ENCODE measurements at regions not wholly inside any gene's neighbourhood (a gene's known extent, or its start where the extent isn't known, plus 50 kb on each side); places are given as distances from the start of the nearest gene placed in this dataset.

- TF ChIP-seq POLR2AphosphoS5 (IDR thresholded peaks at IDR 0.05; ENCODE audit: insufficient read depth, low read depth, low read length) (no peak), CTCF (IDR thresholded peaks at IDR 0.05; ENCODE audit: extremely low read depth in 1 of 2, insufficient read depth in 1 of 2, low read depth in 1 of 2, low read length in 2 of 2) (no peak), POLR2A (IDR thresholded peaks at IDR 0.05; ENCODE audit: low read depth, low read length) (no peak), EZH2 (IDR thresholded peaks at IDR 0.05; ENCODE audit: borderline replicate concordance, low read depth, low read length, severe bottlenecking) (no peak)
Measured at GRCh38 chr12:127178052-127178451, 1088.9 kb upstream of the TMEM132C start.

Measured in endothelial cell of umbilical vein (primary cell).